K562 (cell line): ENCODE measurements at regions not wholly inside any gene's neighbourhood (a gene's known extent, or its start where the extent isn't known, plus 50 kb on each side); places are given as distances from the start of the nearest gene placed in this dataset.

Source experiments
- GABPA ChIP-seq: fragments of 200-800 bp; sonication (Bioruptor generic); conservative IDR thresholded peaks from 2 replicates; pipeline ENCODE4 v1.6.1; 2016; ENCODE audit warnings: low read depth, missing genetic modification characterization, missing compliant biosample characterization
- TCF7L2 ChIP-seq: fragments of 150-350 bp; IDR thresholded peaks from 2 replicates; pipeline ENCODE4 v1.6.1; 2016; ENCODE audit warnings: low read depth, mild to moderate bottlenecking, low read length, moderate library complexity
- ZBTB1 ChIP-seq: sonication (generic); formaldehyde crosslinking; IDR thresholded peaks from 2 replicates; pipeline ENCODE4 v1.8.1; 2023; ENCODE audit warnings: missing genetic modification reagents, low read depth, mild to moderate bottlenecking, borderline replicate concordance
- TF ChIP-seq, protein P1 (sequence below), 3 experiments: IDR thresholded peaks in 2 of 3; conservative IDR thresholded peaks in 1 of 3; 2 replicates each; pipeline ENCODE4 v1.5.1; 2011 to 2012; ENCODE audit warnings: low read length in 3 of 3, mild to moderate bottlenecking in 3 of 3, control low read depth in 2 of 3, improper control_type of control experiment in 1 of 3, inconsistent platforms in 1 of 3, low read depth in 1 of 3, mixed read lengths in 1 of 3, moderate library complexity in 1 of 3; ENCODE audit not compliant: insufficient read depth in 2 of 3
- TF ChIP-seq, protein P2 (sequence below): IDR thresholded peaks from 3 replicates; pipeline ENCODE4 v1.6.1; 2011; ENCODE audit warnings: borderline replicate concordance, mild to moderate bottlenecking; ENCODE audit not compliant: insufficient read length, insufficient read depth

- TF ChIP-seq, protein P1, sequence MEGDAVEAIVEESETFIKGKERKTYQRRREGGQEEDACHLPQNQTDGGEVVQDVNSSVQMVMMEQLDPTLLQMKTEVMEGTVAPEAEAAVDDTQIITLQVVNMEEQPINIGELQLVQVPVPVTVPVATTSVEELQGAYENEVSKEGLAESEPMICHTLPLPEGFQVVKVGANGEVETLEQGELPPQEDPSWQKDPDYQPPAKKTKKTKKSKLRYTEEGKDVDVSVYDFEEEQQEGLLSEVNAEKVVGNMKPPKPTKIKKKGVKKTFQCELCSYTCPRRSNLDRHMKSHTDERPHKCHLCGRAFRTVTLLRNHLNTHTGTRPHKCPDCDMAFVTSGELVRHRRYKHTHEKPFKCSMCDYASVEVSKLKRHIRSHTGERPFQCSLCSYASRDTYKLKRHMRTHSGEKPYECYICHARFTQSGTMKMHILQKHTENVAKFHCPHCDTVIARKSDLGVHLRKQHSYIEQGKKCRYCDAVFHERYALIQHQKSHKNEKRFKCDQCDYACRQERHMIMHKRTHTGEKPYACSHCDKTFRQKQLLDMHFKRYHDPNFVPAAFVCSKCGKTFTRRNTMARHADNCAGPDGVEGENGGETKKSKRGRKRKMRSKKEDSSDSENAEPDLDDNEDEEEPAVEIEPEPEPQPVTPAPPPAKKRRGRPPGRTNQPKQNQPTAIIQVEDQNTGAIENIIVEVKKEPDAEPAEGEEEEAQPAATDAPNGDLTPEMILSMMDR (IDR thresholded peaks at IDR 0.05 in 2 of 3, conservative IDR thresholded peaks at IDR 0.05 in 1 of 3; ENCODE audit: insufficient read depth in 2 of 3, low read depth in 1 of 3, low read length in 3 of 3) = no peak
- TF ChIP-seq, protein P2, sequence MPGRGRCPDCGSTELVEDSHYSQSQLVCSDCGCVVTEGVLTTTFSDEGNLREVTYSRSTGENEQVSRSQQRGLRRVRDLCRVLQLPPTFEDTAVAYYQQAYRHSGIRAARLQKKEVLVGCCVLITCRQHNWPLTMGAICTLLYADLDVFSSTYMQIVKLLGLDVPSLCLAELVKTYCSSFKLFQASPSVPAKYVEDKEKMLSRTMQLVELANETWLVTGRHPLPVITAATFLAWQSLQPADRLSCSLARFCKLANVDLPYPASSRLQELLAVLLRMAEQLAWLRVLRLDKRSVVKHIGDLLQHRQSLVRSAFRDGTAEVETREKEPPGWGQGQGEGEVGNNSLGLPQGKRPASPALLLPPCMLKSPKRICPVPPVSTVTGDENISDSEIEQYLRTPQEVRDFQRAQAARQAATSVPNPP = no peak
- TF ChIP-seq GABPA (tag) (no peak), TCF7L2 (no peak), ZBTB1 (CRISPR knock-in tag) (no peak)
These were observed 289.2 kb upstream of the SLC39A10 start for GRCh38 chr2:195367809-195368208.
